Testis (tissue), 2 donors: ENCODE measurements at regions not wholly inside any gene's neighbourhood (a gene's known extent, or its start where the extent isn't known, plus 50 kb on each side); places are given as distances from the start of the nearest gene placed in this dataset.

Experiments
- DNase-seq: peaks from one replicate; pipeline ENCODE4 v3.0.0-alpha.2; 2019
- H3K27ac ChIP-seq, 2 donors: fragments of 200-600 bp; sonication (generic); one replicate each; pipeline ENCODE4 v1.5.1; 2019
- H3K27me3 ChIP-seq: fragments of 200-600 bp; sonication (generic); one replicate; pipeline ENCODE4 v1.5.1; 2019
- H3K36me3 ChIP-seq: fragments of 200-600 bp; sonication (generic); one replicate; pipeline ENCODE4 v1.5.1; 2017; ENCODE audit warnings: low read depth; ENCODE audit errors: missing control alignments
- H3K4me1 ChIP-seq: fragments of 200-600 bp; sonication (generic); one replicate; pipeline ENCODE4 v1.5.1; 2019
- H3K4me3 ChIP-seq, 2 donors: fragments of 200-600 bp; sonication (generic); one replicate each; pipeline ENCODE4 v1.5.1; 2017 to 2019
- H3K9me3 ChIP-seq: fragments of 200-600 bp; sonication (generic); one replicate; pipeline ENCODE4 v1.5.1; 2017
- CTCF ChIP-seq, 3 experiments: fragments of 450-650 bp in 2 of 3; fragments of 200-600 bp in 1 of 3; sonication (generic) in 1 of 3; IDR thresholded peaks; one replicate each; pipeline ENCODE4 v1.5.1; 2016 to 2019; ENCODE audit warnings: antibody characterized with exemption in 3 of 3, mild to moderate bottlenecking in 2 of 3, moderate library complexity in 1 of 3
- POLR2A ChIP-seq: fragments of 450-650 bp; IDR thresholded peaks from one replicate; pipeline ENCODE4 v1.6.1; 2017; ENCODE audit warnings: antibody characterized with exemption, mild to moderate bottlenecking, moderate library complexity
- WGBS, 2 donors: methylation state at CpG; one replicate each; pipeline ENCODE4 v1.1.5; 2018; 5-methylcytosine and 5-hydroxymethylcytosine counted together
- intact Hi-C: fragments of 100-400 bp; cut with DNase I; formaldehyde crosslinking; loops from one replicate; pipeline ENCODE4 v1.15.1; 2023; ENCODE audit warnings: low total_unique reads

GRCh38 chr15:62797171-62797570 lies 245.4 kb upstream of the TPM1 start:
- Histone ChIP-seq H3K9me3 (no peaks in the 10 kb centered on the region), H3K36me3 (no peaks in the 10 kb centered on the region), H3K4me3 (no peak overlapping the region), H3K27ac (no peak overlapping the region), H3K27me3 (no peaks in the 10 kb centered on the region), H3K4me1 (no peaks in the 10 kb centered on the region)
- no peak for DNase-seq
- 95 to 98% methylated on average over 9 to 15 of the region's 15 CpGs for WGBS, 2 donors
- intact Hi-C loops, result loop anchor here (10.0 kb wide), 1 partner anchor 48 kb away; no protein-coding TSS in a partner anchor
- no peak for TF ChIP-seq POLR2A

GRCh38 chr15:62798536-62798935 lies 244.0 kb upstream of the TPM1 start:
- H3K36me3 ChIP-seq, result no peaks in the 10 kb centered on the region
- no peak for DNase-seq
- no peaks in the 10 kb centered on the region for H3K9me3 ChIP-seq
- 79 to 85% methylated on average over 5 of the region's 5 CpGs for WGBS, 2 donors
- H3K27ac ChIP-seq, result no peak overlapping the region
- no peaks in the 10 kb centered on the region for H3K27me3 ChIP-seq
- no peaks in the 10 kb centered on the region for H3K4me1 ChIP-seq
- H3K4me3 ChIP-seq, result no peak overlapping the region
- intact Hi-C loops, result loop anchor here (10.0 kb wide), 1 partner anchor 46 kb away; no protein-coding TSS in a partner anchor
- TF ChIP-seq POLR2A (no peak), CTCF (IDR thresholded peaks at IDR 0.05) (no peak)

- H3K27me3 ChIP-seq, result no peaks in the 10 kb centered on the region
- H3K9me3 ChIP-seq, result no peaks in the 10 kb centered on the region
- DNase-seq, result no peak
- H3K36me3 ChIP-seq, result no peaks in the 10 kb centered on the region
- H3K4me1 ChIP-seq, result no peaks in the 10 kb centered on the region
- intact Hi-C loops, result loop anchor here (10.0 kb wide), 1 partner anchor 46 kb away; no protein-coding TSS in a partner anchor
- no peak overlapping the region for H3K4me3 ChIP-seq
- no peak for TF ChIP-seq POLR2A
- TF ChIP-seq CTCF (IDR thresholded peaks at IDR 0.05), result no peak
- WGBS, 2 donors, result 93 to 96% methylated on average over 6 of the region's 6 CpGs
- H3K27ac ChIP-seq, result no peak overlapping the region
Observed at GRCh38 chr15:62799037-62799436, 243.5 kb upstream of the TPM1 start.

GRCh38 chr15:62799919-62800318 lies 242.6 kb upstream of the TPM1 start:
- H3K4me1 ChIP-seq, result no peaks in the 10 kb centered on the region
- H3K27me3 ChIP-seq, result no peaks in the 10 kb centered on the region
- TF ChIP-seq CTCF (IDR thresholded peaks at IDR 0.05), result no peak
- no peak for TF ChIP-seq POLR2A
- H3K27ac ChIP-seq, result no peak overlapping the region
- no peak for DNase-seq
- intact Hi-C loops, result loop anchor here (10.0 kb wide), 1 partner anchor 45 kb away; no protein-coding TSS in a partner anchor
- no peak overlapping the region for H3K4me3 ChIP-seq
- no peaks in the 10 kb centered on the region for H3K36me3 ChIP-seq
- 71 to 91% methylated on average over 2 to 3 of the region's 3 CpGs for WGBS, 2 donors
- H3K9me3 ChIP-seq, result no peaks in the 10 kb centered on the region

GRCh38 chr15:62802612-62803011 lies 239.9 kb upstream of the TPM1 start:
- H3K27me3 ChIP-seq, result no peaks in the 10 kb centered on the region
- DNase-seq, result no peak
- no peak overlapping the region for H3K4me3 ChIP-seq
- 91 to 96% methylated on average over 2 of the region's 2 CpGs for whole genome bisulfite sequencing, 2 donors
- H3K9me3 ChIP-seq, result no peaks in the 10 kb centered on the region
- no peaks in the 10 kb centered on the region for H3K36me3 ChIP-seq
- intact Hi-C loops, result no loop called here
- H3K27ac ChIP-seq, result no peak overlapping the region
- H3K4me1 ChIP-seq, result no peaks in the 10 kb centered on the region
- no peak for TF ChIP-seq POLR2A
- TF ChIP-seq CTCF (IDR thresholded peaks at IDR 0.05), result no peak
